ENCODE measurements at regions not wholly inside any gene's neighbourhood (a gene's known extent, or its start where the extent isn't known, plus 50 kb on each side); places are given as distances from the start of the nearest gene placed in this dataset.

GRCh38 chr5:56361398-56361797 is 128.3 kb upstream of the ANKRD55 start:
- DNase-seq: no peak

- no peak for DNase-seq
These were observed 127.7 kb upstream of the ANKRD55 start for GRCh38 chr5:56360816-56361215.

- no peak for DNase-seq
These were observed 126.9 kb upstream of the ANKRD55 start for GRCh38 chr5:56359809-56360685.

- DNase-seq: no peak
These were observed 125.9 kb upstream of the ANKRD55 start for GRCh38 chr5:56358703-56359681.

GRCh38 chr5:56358046-56358445 is 124.9 kb upstream of the ANKRD55 start:
- DNase-seq: no peak

- no peak for DNase-seq
These were observed 124.3 kb upstream of the ANKRD55 start for GRCh38 chr5:56357426-56357825.

GRCh38 chr5:56356836-56357160 is 123.7 kb upstream of the ANKRD55 start:
- DNase-seq: no peak

- DNase-seq: no peak
These were observed 123.1 kb upstream of the ANKRD55 start for GRCh38 chr5:56356121-56356835.

GRCh38 chr5:56354836-56355235 is 121.7 kb upstream of the ANKRD55 start:
- no peak for DNase-seq

GRCh38 chr5:56352808-56353590 is 119.9 kb upstream of the ANKRD55 start:
- no peak for DNase-seq

- peak; percentile 44 for DNase-seq
These were observed 117.6 kb upstream of the ANKRD55 start for GRCh38 chr5:56350597-56351170.

- DNase-seq: no peak
These were observed 117.0 kb upstream of the ANKRD55 start for GRCh38 chr5:56350011-56350596.

- DNase-seq: no peak
These were observed 116.3 kb upstream of the ANKRD55 start for GRCh38 chr5:56349461-56349860.

- DNase-seq: no peak
These were observed 113.8 kb upstream of the ANKRD55 start for GRCh38 chr5:56346741-56347535.

- DNase-seq: no peak
These were observed 113.0 kb upstream of the ANKRD55 start for GRCh38 chr5:56346044-56346710.

GRCh38 chr5:56345352-56345751 is 112.2 kb upstream of the ANKRD55 start:
- no peak for DNase-seq

GRCh38 chr5:56344594-56344993 is 111.5 kb upstream of the ANKRD55 start:
- DNase-seq: no peak

GRCh38 chr5:56343988-56344387 is 110.9 kb upstream of the ANKRD55 start:
- DNase-seq: no peak

GRCh38 chr5:56342616-56343015 is 109.5 kb upstream of the ANKRD55 start:
- no peak for DNase-seq

Data from GOT3 (cell line).